ENCODE measurements at regions not wholly inside any gene's neighbourhood (a gene's known extent, or its start where the extent isn't known, plus 50 kb on each side); places are given as distances from the start of the nearest gene placed in this dataset.

DNA sequence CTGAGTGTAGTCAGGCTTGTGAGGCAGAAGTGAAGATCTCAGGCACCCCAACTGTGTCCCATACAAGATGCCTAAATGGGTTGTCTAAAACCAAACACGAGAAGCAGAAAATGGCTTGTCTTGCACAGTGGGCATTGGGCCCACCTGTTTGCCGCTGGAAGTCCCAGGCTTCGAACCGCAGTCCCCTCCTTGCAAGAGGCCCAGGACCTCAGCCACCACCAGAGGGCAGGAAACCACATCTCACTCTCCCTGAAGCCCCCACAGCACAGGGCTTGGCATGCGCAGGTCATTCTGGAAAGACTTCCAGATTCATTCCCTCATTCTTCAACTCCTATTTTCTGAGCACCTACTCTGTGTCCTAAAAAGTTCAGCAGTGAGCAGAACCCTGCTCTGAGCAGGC, 973.7 kb downstream of the UQCRFS1 start:
- DNase-seq = no peak

DNA sequence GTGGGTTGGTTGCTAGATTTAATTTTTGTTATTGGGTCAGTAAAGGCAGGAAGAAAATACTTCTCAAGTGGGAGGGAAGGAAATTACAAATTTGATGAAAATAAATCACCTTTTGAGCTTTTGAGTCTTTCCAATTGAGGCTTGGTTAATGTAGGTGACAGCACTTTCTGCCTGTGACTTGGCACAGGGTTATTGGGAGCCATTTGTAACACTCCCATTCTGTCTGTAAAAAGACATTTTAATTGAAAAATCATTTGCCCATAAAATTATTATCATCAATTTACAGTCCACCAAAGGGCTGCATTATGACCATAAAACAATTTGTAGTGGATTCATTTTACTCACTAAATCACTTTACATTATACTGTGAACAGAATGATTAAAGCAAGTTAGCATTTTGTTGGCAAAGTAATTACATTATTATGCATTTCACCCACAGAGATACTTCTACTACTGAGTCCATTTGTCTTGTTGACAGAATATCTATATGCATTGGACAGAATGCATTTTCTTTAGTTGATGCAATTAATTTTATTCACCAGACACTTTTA, 974.6 kb downstream of the UQCRFS1 start:
- no peak for DNase-seq

DNA sequence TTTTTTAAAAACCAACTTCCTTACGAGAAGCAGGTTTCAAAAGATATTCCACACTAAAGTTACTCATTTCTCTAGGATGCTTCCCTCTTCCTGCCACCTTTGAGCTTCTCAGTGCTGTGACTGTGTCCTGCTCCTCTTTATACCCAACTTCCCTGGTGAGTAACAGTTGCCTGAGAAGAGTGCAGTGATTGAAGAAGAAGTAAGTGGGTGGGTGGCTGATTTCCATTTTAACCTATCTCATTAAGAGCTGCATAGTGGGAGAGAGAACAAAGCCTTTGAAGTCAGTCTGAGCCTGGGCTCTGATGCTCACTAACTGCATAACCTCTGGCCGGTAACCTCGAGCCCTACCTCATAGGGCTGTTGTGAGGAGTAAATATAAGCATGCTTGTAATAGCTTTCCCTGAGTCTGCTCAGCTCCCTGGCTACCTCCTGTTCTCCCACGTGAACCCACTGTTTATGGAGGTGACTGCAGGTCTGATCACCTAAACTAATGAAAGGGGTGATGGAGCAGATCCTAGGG, 977.3 kb downstream of the UQCRFS1 start:
- no peak for DNase-seq

DNA sequence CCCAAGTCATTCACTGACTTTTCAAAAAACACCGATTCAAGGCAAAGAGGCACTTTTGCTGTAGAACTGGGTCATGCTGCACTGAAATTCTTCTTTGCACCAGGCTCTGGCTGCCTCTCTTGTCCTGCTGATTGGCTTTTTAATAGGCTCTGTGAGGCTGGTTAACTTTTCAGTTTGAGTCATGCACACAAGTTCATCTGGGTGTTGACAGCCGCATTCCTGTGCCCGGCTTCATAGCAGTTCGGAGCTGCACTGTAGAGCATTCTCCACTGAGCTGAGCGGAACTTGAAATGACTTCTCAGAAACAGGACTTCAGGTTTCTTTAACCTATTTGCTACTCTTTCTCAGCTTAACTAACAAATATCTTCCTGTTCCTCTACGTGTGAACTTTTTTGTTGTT, 978.3 kb downstream of the UQCRFS1 start:
- no peak for DNase-seq

DNA sequence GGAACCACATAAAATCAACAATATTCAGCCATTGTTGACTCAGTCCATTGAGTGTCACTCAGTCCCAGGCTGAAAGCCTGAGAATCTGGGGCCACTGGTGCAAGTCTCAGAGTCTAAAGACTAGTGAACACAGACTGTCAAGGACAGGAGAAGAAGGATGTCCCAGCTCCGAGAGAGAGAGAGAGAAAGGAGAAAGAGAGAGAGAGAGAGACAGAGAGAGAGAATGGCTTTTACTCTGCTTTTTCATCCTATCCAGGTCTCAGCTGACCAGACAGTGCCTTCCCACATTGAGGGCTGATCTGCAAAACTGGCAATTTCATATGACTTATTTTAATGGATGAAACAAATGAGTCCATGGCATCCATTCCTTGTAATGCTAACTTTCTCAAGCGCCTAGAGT, 984.1 kb downstream of the UQCRFS1 start:
- no peak for DNase-seq

DNA sequence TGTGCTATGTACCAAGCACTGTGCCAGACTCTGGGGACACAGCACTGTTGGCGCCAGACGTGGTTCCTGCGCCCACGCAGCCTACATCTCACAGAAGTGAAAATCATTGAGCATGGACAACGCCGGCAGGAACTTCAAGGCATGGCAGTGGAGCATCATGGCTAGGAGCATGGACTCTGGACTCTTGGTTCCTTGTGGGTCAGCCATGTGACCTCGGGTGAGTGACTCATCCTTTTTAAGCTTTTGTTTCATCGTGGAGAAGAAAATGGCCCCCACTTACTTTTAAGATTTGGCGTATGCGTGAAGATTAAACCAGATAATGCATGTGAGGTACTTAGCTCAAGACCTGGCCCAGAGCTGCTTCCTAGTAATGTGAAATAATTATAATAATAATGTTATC, 988.5 kb downstream of the UQCRFS1 start:
- DNase-seq = no peak

DNA sequence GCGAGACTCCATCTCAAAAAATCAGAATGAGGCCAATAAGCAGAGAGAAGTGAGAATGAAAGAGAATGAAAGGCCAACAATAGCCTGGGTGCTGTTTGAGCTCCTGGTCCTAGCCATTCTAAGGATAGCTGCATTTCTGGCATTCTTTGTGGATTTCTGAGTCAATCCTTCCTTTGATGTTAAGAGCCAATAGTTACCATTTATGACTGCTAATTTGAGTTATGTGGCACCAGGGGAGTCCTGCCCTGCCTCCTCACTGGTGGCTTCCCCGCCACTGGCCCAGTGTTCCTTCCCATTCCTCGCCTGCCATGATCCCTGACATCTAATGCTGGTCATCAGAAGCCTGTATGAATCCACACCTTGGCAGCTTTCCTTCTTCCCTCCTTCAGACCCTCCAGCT, 991.2 kb downstream of the UQCRFS1 start:
- DNase-seq = no peak

DNA sequence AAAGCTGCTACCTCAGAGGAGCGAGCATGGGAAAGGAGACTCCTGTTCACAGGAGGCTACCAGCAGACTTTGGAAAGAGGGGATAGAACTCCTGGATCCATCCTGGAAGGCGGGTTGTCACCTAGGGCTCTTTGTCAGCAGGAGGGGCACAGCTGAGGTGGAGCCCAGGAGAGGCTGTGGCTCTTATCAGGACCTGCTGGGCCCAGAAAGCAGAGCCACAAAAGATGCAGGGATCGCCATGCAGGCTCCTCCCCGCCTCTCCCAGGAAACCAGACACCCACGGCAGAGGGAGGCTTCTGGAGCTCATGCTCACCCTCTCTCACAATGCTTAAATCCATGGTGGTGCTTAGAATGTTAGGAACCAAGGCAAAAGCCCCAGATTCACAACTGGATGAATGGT, 994.2 kb downstream of the UQCRFS1 start:
- DNase-seq = no peak

DNA sequence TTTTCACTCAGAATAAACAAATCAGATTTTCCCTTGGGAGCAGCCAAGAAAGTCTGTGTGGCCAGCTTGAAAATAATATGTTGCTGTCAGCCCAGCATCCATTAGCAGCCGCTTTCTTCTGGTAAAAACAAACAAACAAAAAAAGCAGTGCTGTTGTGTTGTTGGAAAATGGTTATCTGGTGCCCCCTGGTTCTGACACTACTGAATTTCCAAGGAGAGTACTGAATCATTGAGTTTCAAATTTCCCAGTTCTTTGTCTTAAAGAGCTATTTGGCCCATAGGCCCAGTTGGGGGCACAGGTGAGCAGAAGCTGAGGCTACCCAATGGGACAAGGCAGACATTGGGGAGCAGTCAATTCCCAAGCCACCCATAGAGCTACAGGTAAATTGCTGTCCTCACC, 995.9 kb downstream of the UQCRFS1 start:
- no peak for DNase-seq

DNA sequence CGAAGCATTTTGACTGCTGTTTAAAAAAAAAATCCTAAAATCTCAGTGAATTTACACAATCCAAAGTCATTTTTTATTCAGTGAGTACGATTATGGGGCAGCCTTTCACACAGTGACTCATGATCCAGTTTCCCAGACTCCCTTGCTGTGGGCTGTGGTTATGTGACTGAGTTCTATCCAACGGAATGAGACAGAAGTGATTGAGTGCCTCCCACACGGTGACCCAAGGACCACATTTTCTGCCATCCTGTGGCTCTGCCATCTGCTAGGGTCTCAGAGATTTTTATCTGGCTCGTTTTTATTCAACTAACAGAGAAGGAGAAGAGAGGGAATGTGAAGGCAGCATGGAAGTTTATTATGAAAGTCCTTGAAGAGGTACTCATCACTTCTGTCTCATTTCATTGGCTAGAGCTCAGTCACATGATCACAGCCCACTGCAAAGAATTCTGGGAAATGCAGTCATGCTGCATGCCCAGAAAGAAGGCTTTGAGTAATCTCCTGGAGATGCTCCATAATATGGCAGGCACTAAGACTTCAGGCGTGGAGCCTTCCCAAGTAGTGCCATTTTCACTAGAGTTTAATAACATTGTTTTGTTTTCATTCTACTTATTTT, 999.4 kb downstream of the UQCRFS1 start:
- no peak for DNase-seq

DNA sequence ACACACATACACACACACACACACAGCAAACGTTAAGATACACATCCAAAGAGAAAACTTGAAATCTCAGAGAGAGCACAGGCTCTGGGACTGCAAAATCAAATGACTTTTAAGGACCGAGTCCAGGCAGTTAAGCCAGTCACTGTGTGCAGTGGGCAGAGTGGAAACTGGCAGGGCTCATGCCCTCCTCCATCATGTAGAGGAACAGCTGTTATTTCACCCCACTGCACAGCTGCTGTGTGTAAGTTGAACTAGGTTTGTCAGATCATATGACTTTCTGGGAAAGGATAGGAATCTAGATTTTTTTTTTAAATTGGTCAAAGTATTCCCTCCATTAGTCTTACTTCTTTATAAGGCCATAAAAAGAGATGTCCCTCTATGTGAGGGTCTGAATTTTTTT, 1002.1 kb downstream of the UQCRFS1 start:
- no peak for DNase-seq

DNA sequence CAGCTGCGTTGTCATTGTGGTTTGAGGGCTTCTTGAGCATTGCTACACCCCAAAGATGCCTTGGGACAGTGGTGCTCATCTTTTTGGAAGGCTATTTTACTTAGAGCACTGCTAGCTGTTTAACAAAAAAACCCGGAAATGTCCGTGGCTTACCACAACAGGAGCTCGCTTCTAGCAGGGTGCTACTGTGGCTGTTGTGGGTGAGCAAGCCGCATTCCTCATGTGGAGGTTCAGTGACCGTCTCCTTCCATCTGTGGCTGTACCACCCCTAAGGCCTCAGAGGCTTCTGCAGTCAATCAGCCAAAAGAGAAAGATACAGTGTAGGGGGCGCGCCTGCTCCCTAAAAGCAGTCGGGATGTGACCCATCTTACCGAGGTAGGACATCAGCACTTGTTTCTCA, 1004.2 kb downstream of the UQCRFS1 start:
- DNase-seq = no peak

DNA sequence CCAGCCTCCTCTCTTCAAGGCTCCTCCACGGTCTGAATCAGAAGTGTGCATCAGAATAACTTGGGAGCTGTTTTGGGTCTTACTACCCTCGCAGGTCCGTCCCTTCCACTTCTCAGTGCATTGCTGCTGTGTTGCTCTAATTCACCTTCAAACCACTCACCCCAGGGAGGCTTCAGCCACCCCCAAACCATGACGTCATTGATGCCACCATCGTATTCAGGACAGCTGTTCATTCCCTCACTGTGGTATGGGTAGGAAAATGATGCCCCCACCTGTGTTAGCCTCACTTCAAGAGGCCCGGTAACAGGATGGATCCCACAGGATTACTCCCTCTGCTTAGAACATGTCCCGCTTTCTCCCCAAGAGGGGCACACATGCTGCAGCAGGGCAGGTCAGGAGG, 1005.7 kb downstream of the UQCRFS1 start:
- no peak for DNase-seq

DNA sequence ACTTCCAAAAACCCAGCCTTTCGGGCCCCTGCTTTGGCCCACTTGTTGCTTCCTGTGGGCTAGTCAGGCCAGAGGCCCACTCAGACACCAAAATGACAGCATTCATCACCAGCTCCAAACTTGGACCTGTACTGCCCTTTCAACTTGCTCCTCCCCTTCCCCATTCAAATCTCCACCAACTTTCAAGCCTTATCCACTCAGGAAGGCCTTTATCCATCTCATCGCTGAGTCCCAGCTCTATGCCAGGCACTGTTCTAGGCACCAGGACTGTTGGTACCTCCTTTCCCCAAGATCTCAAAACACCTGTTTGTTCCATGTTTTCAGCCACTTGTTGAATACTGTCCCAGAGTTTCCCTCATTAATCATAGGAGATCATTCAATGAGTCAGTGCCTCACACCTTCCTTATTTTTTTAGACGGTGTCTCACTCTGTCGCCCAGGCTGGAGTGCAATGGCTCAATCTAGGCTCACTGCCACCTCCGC, 1011.4 kb downstream of the UQCRFS1 start:
- DNase-seq = no peak

DNA sequence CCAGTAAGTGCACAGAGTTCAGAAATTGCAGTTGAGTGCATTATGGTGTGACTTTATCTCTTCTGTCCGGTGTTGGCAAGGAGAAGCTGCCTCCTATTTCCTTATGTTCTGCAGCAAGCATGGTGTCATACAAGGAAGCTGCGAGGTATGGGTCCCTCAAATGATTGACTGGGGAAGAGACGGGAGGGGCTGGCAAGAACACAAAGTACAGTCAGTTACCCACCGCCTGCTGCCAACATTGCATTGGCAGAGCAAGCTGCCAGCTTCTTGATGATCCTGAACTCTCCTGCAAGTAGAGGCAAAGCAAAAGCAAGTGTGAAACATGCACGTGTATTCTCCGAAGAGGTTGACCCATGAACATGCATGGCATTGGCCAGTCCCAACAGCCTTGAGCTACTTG, 1013.6 kb downstream of the UQCRFS1 start:
- no peak for DNase-seq

DNA sequence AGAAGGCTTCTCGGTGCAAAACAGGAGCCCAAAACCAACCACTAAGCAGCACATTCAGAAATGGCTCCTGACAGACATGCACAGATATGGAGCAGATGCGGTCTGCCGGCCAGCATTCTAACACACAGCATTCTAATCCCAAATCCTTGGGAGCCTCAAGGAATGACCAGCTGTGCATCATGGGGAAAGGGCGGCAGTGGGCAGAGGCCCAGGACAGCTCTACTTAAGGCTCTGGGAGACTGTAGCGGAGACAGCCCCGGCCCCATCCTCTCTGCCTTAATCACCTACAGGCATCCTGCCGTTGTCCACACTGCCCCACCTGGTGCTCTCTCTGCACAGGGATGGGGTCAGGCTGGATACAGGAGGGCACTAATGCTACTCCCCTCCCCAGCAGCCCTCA, 1016.0 kb downstream of the UQCRFS1 start:
- DNase-seq = no peak

DNA sequence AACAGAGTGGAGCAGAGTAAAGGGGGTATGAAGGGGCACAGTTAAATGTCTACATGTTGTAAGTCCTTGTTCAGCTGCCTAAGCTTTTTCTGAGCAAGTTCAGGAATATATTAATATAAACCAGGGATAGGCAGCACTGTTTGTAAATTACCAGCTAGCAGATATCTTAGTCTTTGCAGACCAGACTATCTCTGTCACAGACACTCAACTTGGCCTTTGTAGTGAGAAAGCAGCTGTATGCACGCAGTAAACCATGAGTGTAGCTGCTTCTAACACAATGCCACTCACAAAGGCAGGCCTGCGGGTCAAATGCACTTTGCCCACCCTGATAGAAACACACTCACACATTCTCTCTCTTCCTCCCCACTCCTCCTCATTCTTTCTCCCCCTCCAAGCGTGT, 1016.9 kb downstream of the UQCRFS1 start:
- DNase-seq = no peak

DNA sequence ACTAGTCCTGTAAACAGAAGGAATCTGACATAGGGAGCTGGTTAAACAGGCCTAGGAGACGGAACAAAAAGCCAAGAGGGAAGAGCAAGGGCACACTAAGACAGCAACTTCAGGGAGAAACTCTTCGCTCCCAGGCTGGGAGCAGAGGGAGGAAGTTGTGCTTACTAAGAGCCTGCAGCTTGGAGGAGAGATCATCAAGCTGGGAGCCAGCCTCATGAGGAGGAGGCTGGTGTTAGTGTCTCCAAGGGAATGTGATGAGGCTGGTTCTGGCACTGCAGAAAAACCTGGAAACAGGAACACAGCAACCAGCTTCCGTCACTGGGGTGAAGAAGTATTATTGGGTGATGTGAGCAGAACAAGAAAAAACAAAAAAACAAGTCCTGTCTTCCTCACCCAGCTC, 1027.3 kb downstream of the UQCRFS1 start:
- no peak for DNase-seq

DNA sequence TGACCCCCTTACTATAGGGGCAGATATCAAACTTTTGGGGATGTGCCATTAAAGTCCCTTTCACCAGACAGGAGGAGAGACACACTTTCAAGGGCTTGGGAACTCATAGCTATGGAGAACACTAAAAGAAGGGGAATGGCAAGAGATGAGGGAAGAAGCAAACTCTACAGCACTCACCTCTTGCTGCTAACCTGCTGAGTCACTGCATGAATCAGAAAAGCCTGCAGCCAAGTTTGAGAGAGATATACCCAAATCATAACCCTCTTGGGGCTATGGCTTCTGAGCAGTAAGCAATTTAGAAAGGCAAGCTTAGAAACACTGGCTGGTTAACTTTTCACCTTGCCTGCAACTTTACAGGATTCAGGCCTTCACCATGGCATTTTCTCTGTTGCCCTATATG, 1028.0 kb downstream of the UQCRFS1 start:
- no peak for DNase-seq

DNA sequence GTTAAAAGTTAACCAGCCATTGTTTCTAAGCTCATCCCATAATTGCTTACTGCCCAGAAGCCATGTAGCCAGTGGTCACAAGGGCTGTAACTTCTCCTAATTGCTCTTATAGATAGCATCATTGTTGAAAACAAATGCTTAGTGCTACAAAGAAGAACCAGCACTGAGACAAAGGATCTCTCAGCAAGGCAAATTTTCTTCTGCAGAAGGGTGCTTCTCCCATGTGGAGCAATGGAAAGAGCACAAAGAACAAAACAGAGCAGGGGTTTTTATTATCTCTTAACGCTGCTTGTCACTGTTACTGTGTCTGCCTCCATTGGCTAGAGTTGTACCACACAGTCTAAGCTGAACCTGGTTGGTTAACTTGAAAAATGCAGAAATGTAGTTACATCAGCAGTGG, 1036.8 kb downstream of the UQCRFS1 start:
- no peak for DNase-seq

DNA sequence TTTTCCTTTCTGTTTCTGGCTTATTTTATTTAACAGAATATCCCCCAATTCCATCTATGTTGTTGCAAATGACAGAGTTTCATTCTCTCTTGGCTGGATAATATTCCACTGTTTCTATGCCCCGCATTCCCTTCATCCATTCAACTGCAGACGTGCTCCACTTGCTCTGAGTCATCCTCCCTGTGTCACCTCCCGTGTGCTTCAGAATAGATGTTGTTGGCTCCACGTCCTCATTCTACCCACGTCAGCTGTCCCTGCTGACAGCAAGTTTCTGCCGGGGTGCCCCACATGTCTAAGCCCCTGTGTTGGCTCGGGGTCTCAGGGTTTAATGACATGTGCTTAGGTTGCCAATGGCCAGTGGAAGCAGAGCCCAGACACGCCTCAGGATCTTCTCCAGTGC, 1041.0 kb downstream of the UQCRFS1 start:
- no peak for DNase-seq

DNA sequence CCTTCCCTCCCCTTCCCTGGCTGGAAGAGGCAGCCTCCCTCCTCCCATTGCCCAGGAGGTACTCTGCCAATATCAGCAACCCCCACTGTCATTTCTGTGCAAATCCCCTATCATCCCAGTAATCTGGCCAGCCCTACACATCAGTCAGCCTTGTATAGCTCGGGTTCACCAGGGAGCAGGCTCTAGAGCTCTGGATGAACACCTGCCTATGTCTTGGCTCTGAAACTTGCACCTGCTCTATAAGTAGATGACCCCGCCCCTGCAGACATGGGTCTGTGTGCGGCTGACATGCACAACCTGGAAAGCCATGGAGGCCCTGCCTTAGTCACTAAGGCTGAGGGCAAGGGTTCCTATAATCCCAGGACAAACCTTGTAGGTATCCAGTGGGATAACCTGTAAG, 1042.9 kb downstream of the UQCRFS1 start:
- no peak for DNase-seq

DNA sequence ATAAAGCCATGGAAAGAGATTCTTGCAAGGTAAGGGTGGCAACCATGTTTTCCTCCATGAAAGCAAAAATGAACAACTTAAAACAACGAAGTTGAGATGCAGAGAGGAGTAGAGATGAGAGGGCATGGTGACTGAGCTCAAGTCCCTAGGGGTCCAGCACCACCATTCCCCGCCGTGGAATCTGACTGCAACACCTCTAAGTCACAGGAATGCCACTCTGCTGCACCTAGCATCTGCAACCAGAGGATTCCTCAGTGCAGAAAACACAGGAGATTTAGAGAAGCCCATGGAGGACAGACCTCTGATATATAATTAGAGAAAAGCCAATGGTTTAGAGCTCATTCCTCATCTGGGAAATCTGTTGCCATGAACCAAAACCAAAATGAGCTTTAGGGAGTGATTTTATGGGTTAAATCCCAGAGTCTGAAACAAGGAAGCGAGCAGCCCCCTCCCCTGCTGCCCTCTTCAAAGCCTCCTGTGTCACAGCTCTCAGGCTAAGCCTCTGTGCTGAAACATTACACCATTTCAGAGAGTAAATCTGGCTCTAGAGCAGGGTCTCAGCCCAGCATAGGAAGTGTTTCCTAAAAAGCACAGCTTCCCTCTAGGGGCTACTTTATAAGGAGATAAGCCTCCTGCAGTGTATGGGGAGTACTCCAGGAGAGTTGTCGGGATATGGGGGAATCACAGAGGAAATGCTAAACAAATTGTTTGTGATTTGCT, 1043.6 kb downstream of the UQCRFS1 start:
- DNase-seq = no peak

DNA sequence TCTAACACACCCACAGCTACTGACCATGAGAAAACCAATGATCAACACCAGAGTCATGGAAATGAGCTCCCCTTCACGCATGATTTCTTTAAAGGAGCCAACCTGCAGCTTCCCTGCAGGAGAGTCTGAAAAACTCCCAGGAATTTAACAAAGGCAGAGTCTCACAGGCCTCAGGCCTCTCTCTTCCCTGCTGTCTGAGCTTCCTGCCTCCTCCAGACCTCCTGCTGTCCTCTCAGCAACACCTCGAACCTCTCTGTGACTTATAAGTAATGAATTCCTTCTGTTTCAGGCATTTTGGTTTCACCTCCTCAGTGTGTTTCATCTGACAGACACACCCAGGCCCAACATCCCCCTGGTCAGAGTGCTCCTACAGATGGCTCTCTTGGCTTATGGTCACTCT, 1044.4 kb downstream of the UQCRFS1 start:
- no peak for DNase-seq

DNA sequence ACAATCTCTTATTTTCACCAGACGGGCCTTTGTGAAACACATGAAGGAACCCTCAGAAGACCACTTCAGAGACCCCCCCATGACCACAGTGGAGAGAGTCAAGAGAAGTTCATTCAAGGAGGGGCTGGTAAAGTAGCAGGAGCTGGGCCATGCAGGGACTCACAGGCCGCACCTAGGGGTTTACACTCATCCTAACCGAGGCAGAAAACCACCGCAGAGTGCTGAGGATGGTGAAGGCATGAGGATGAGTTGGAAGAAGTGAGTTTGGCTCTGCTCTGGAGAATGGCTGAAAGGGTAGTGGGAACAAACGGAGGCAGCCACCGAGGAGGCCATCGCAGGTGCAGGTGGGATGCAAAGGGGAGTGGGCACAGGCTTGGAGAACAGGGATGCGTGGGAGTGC, 1046.9 kb downstream of the UQCRFS1 start:
- no peak for DNase-seq
